Trophoblast cell (in vitro differentiated cells and primary cell): ENCODE measurements at regions not wholly inside any gene's neighbourhood (a gene's known extent, or its start where the extent isn't known, plus 50 kb on each side); places are given as distances from the start of the nearest gene placed in this dataset.

Experiments used
- DNase-seq, 2 donors: peaks; one replicate each; pipeline ENCODE4 v3.0.0-alpha.2; 2016
- H2AFZ ChIP-seq: 2 replicates; pipeline ENCODE4 v1.6.1; 2013; ENCODE audit warnings: low read length, moderate library complexity, mild to moderate bottlenecking; ENCODE audit not compliant: insufficient read depth, poor library complexity
- H2AK5ac ChIP-seq: 2 replicates; pipeline ENCODE4 v1.6.1; 2013; ENCODE audit warnings: mild to moderate bottlenecking, low read length
- H2BK120ac ChIP-seq: 2 replicates; pipeline ENCODE4 v1.6.1; 2013; ENCODE audit warnings: low read length, mild to moderate bottlenecking, moderate library complexity; ENCODE audit not compliant: insufficient read depth, poor library complexity
- H2BK12ac ChIP-seq: 2 replicates; pipeline ENCODE4 v1.6.1; 2013; ENCODE audit warnings: mild to moderate bottlenecking, low read length, moderate library complexity
- H2BK5ac ChIP-seq: 2 replicates; pipeline ENCODE4 v1.6.1; 2013; ENCODE audit warnings: low read length, low read depth, moderate library complexity, mild to moderate bottlenecking; ENCODE audit not compliant: poor library complexity
- H3K14ac ChIP-seq: 2 replicates; pipeline ENCODE4 v1.6.1; 2013; ENCODE audit warnings: mild to moderate bottlenecking, low read length
- H3K18ac ChIP-seq: 2 replicates; pipeline ENCODE4 v1.6.1; 2013; ENCODE audit warnings: mild to moderate bottlenecking, low read length
- H3K23ac ChIP-seq: 2 replicates; pipeline ENCODE4 v1.6.1; 2013; ENCODE audit warnings: low read length
- H3K27ac ChIP-seq: 2 replicates; pipeline ENCODE4 v1.5.1; 2013; ENCODE audit warnings: low read depth, mild to moderate bottlenecking, inconsistent platforms, low read length, moderate library complexity
- H3K27me3 ChIP-seq: 2 replicates; pipeline ENCODE4 v1.6.1; 2013; ENCODE audit warnings: inconsistent platforms, mild to moderate bottlenecking, low read length, moderate library complexity; ENCODE audit not compliant: insufficient read depth
- H3K36me3 ChIP-seq, 2 experiments: 1 replicate in 1 of 2; 2 replicates in 1 of 2; pipeline ENCODE4 v1.6.1; 2013; ENCODE audit warnings: low read length in 2 of 2, mild to moderate bottlenecking in 2 of 2, moderate library complexity in 1 of 2; ENCODE audit not compliant: insufficient read depth in 2 of 2, control insufficient read depth in 1 of 2
- H3K4ac ChIP-seq: 2 replicates; pipeline ENCODE4 v1.6.1; 2013; ENCODE audit warnings: low read depth, mild to moderate bottlenecking, low read length, moderate library complexity
- H3K4me1 ChIP-seq, 2 experiments: 1 replicate in 1 of 2; 2 replicates in 1 of 2; pipeline ENCODE4 v1.6.1; 2013; ENCODE audit warnings: low read length in 2 of 2, mild to moderate bottlenecking in 2 of 2, moderate library complexity in 1 of 2; ENCODE audit not compliant: insufficient read depth in 2 of 2, control insufficient read depth in 1 of 2
- H3K4me2 ChIP-seq: 2 replicates; pipeline ENCODE4 v1.6.1; 2013; ENCODE audit warnings: inconsistent platforms, mild to moderate bottlenecking, low read length, moderate library complexity
- H3K4me3 ChIP-seq: 2 replicates; pipeline ENCODE4 v1.5.1; 2013; ENCODE audit warnings: mild to moderate bottlenecking, low read depth, low read length, inconsistent platforms
- H3K79me1 ChIP-seq: one replicate; pipeline ENCODE4 v1.6.1; 2013; ENCODE audit warnings: low read length
- H3K79me2 ChIP-seq: 2 replicates; pipeline ENCODE4 v1.6.1; 2013; ENCODE audit warnings: low read length, mild to moderate bottlenecking; ENCODE audit not compliant: control insufficient read depth, insufficient read depth, poor library complexity
- H3K9ac ChIP-seq: 2 replicates; pipeline ENCODE4 v1.6.1; 2013; ENCODE audit warnings: mild to moderate bottlenecking, low read length
- H3K9me3 ChIP-seq: 2 replicates; pipeline ENCODE4 v1.6.1; 2013; ENCODE audit warnings: low read depth, mild to moderate bottlenecking, control low read depth, inconsistent platforms, low read length; ENCODE audit not compliant: insufficient read depth
- H4K12ac ChIP-seq: 2 replicates; pipeline ENCODE4 v1.6.1; 2013; ENCODE audit warnings: low read depth, mild to moderate bottlenecking, low read length, moderate library complexity
- H4K8ac ChIP-seq: 2 replicates; pipeline ENCODE4 v1.6.1; 2013; ENCODE audit warnings: low read depth, mild to moderate bottlenecking, low read length, moderate library complexity
- H4K91ac ChIP-seq: one replicate; pipeline ENCODE4 v1.6.1; 2013; ENCODE audit warnings: low read depth, mild to moderate bottlenecking, low read length, moderate library complexity
- WGBS: extraction: QIAGEN DNeasy Blood & Tissue Kit; methylation state at CpG from one replicate; pipeline ENCODE4 v1.1.7; 2013; ENCODE audit warnings: missing lambda C conversion rate; ENCODE audit not compliant: insufficient read length, insufficient coverage; ENCODE audit errors: extremely low coverage; 5-methylcytosine and 5-hydroxymethylcytosine counted together

DNA sequence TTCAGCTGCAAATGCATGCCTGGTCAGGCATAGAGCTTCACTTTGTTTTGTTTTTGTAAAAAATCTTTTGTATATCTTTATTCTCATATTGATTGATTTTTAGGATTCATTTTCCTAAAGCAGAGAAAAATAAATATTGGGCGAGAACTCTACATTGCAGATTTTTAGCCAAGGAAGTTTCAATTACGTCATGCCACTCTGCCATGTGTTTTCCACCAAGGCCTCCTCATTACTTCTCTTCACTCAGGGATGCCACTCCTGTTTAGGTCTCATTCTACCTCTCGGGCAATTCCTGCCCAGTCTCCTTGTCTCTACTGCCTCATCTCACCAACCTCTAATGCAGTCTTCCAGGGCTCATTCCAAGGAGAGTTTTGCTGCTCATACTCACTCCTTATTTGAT is 497.3 kb upstream of the SPTLC3 start:
- H3K79me2 ChIP-seq: no peaks in the 10 kb centered on the region
- no peak for DNase-seq
- H3K4me2 ChIP-seq: no peak overlapping the region
- peak overlapping the region; percentile 34 for H3K9ac ChIP-seq
- no peak overlapping the region for H3K23ac ChIP-seq
- H2BK12ac ChIP-seq: no peak overlapping the region
- H2AFZ ChIP-seq: no peak overlapping the region
- no peak overlapping the region for H4K91ac ChIP-seq
- H2BK5ac ChIP-seq: no peak overlapping the region
- no CpG with 5 or more reads among the region's 3 CpGs for WGBS
- no peak overlapping the region for H3K4me3 ChIP-seq
- no peaks in the 10 kb centered on the region for H3K9me3 ChIP-seq
- no peaks in the 10 kb centered on the region for H3K27me3 ChIP-seq
- no peak overlapping the region for H3K14ac ChIP-seq
- no peaks in the 10 kb centered on the region for H3K79me1 ChIP-seq
- H4K12ac ChIP-seq: no peak overlapping the region
- no peak overlapping the region for H2BK120ac ChIP-seq
- no peak overlapping the region for H4K8ac ChIP-seq
- H3K36me3 ChIP-seq: no peaks in the 10 kb centered on the region
- no peaks in the 10 kb centered on the region for H3K4me1 ChIP-seq
- no peak overlapping the region for H2AK5ac ChIP-seq
- H3K4ac ChIP-seq: no peak overlapping the region
- H3K18ac ChIP-seq: no peak overlapping the region
- no peak overlapping the region for H3K27ac ChIP-seq

GRCh38 chr20:12512755-12513154 is 496.0 kb upstream of the SPTLC3 start:
- Histone ChIP-seq H3K4me1 (no peaks in the 10 kb centered on the region), H3K79me2 (no peaks in the 10 kb centered on the region), H4K8ac (no peak overlapping the region), H2BK12ac (no peak overlapping the region), H2BK120ac (no peak overlapping the region), H2BK5ac (no peak overlapping the region), H3K9ac (no peak overlapping the region), H2AK5ac (no peak overlapping the region), H4K12ac (no peak overlapping the region), H3K23ac (no peak overlapping the region), H3K79me1 (no peaks in the 10 kb centered on the region), H3K27ac (no peak overlapping the region), H3K9me3 (no peaks in the 10 kb centered on the region), H3K36me3 (no peaks in the 10 kb centered on the region), H2AFZ (no peak overlapping the region), H3K14ac (no peak overlapping the region), H3K4me2 (no peak overlapping the region), H3K27me3 (no peaks in the 10 kb centered on the region), H4K91ac (no peak overlapping the region), H3K4ac (no peak overlapping the region), H3K18ac (no peak overlapping the region), H3K4me3 (no peak overlapping the region)
- DNase-seq: no peak
- WGBS: no CpG with 5 or more reads among the region's 1 CpG

DNA sequence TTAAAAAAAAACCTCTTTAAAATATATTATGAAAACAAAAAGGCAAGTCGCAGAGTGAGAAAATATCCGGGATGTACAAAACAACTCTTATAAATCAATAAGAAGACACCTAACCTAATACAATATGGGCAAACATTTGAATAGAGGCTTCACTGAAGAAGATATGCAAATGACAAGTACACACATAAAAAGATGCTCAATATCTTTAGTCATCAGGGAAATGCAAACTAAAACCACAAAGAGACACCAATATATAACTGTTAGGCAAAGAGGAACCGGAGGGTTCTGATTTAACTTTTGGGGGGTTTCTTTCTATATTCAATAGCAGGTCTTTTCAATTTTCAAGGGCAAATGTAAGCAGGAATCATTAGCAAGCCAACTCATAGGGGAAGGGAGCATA is 480.7 kb upstream of the SPTLC3 start:
- H3K4me1 ChIP-seq: no peaks in the 10 kb centered on the region
- no peak overlapping the region for H3K4me2 ChIP-seq
- no peak overlapping the region for H3K14ac ChIP-seq
- no peaks in the 10 kb centered on the region for H3K27me3 ChIP-seq
- no peaks in the 10 kb centered on the region for H3K79me1 ChIP-seq
- DNase-seq: no peak
- H3K4ac ChIP-seq: no peak overlapping the region
- H3K4me3 ChIP-seq: no peak overlapping the region
- no CpG with 5 or more reads among the region's 3 CpGs for WGBS
- H4K91ac ChIP-seq: no peak overlapping the region
- no peaks in the 10 kb centered on the region for H3K79me2 ChIP-seq
- no peak overlapping the region for H2BK12ac ChIP-seq
- H2BK5ac ChIP-seq: no peak overlapping the region
- no peak overlapping the region for H3K27ac ChIP-seq
- H3K36me3 ChIP-seq: no peaks in the 10 kb centered on the region
- no peak overlapping the region for H3K23ac ChIP-seq
- no peak overlapping the region for H2BK120ac ChIP-seq
- H4K8ac ChIP-seq: no peak overlapping the region
- H3K9me3 ChIP-seq: no peaks in the 10 kb centered on the region
- H2AK5ac ChIP-seq: no peak overlapping the region
- H4K12ac ChIP-seq: no peak overlapping the region
- no peak overlapping the region for H2AFZ ChIP-seq
- H3K9ac ChIP-seq: no peak overlapping the region
- no peak overlapping the region for H3K18ac ChIP-seq

GRCh38 chr20:12528591-12529041 is 480.2 kb upstream of the SPTLC3 start:
- no peak overlapping the region for H2BK12ac ChIP-seq
- DNase-seq: no peak
- H4K8ac ChIP-seq: no peak overlapping the region
- H3K36me3 ChIP-seq: no peaks in the 10 kb centered on the region
- H3K27me3 ChIP-seq: no peaks in the 10 kb centered on the region
- H2AK5ac ChIP-seq: no peak overlapping the region
- no peaks in the 10 kb centered on the region for H3K79me1 ChIP-seq
- no peak overlapping the region for H4K91ac ChIP-seq
- H3K18ac ChIP-seq: no peak overlapping the region
- H3K27ac ChIP-seq: no peak overlapping the region
- no peak overlapping the region for H3K4me2 ChIP-seq
- no peak overlapping the region for H2AFZ ChIP-seq
- H3K79me2 ChIP-seq: no peaks in the 10 kb centered on the region
- no peak overlapping the region for H3K9ac ChIP-seq
- H3K23ac ChIP-seq: no peak overlapping the region
- no CpG with 5 or more reads among the region's 3 CpGs for WGBS
- H4K12ac ChIP-seq: no peak overlapping the region
- no peaks in the 10 kb centered on the region for H3K4me1 ChIP-seq
- H3K9me3 ChIP-seq: no peaks in the 10 kb centered on the region
- H3K4ac ChIP-seq: no peak overlapping the region
- no peak overlapping the region for H2BK120ac ChIP-seq
- H3K14ac ChIP-seq: no peak overlapping the region
- H2BK5ac ChIP-seq: no peak overlapping the region
- H3K4me3 ChIP-seq: no peak overlapping the region
